Islet precursor cell (in vitro differentiated cells): ENCODE measurements at regions not wholly inside any gene's neighbourhood (a gene's known extent, or its start where the extent isn't known, plus 50 kb on each side); places are given as distances from the start of the nearest gene placed in this dataset.

Experiments used
- DNase-seq: peaks from one replicate; pipeline ENCODE4 v3.0.0-alpha.2; 2018

DNA sequence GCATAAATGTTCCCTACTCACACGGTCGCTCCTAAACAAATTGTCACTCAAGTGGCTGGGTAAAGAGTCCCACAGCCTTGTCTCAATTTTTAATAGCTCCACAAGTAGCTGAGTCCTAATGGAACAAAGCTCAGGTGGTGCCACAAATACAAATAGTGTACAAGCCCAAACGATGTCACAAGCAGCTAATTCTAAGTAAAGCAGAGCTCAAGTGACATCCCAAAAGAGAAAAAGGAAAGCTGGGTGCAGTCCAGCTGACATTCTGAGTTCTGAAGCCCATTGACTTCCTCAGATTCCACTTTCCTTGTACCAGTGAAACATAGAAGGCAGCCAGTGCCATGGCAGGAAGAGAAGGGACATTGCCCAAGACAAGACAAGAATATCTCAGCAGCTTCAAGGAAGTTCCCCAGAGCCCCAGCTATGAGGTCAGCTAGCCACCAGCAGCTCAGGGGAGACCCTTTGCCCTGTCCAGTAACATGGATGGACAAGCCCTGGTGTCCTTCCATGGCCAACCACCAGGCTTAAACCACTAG lies 231.2 kb upstream of the SGCD start:
- no peak for DNase-seq

- no peak for DNase-seq
These were observed 230.7 kb upstream of the SGCD start for GRCh38 chr5:156096259-156096658.

- no peak for DNase-seq
These were observed 223.6 kb upstream of the SGCD start for GRCh38 chr5:156103155-156103885.

- DNase-seq, result no peak
These were observed 217.5 kb upstream of the SGCD start for GRCh38 chr5:156109317-156110023.

DNA sequence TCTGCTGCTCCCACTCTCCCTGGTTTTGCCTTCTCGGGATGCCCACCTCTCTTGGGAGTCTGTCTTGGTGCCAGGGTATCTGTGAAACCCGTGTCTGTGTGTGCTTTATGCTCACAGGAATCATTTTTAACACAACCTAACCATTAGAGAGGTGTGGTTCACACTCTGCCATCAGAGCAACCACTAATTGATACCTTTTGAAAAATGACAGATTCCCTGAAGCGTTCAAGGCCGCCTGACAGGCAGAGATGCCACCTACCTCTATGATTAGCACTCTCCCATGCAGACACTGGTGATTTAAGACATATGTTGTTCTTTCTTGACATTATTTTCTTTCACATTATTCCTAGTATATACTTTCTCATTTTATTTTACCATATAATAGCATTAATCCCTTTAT lies 207.3 kb upstream of the SGCD start:
- DNase-seq, result no peak

GRCh38 chr5:156120777-156121176 lies 206.2 kb upstream of the SGCD start:
- no peak for DNase-seq

- no peak for DNase-seq
These were observed 205.7 kb upstream of the SGCD start for GRCh38 chr5:156121234-156121633.

- no peak for DNase-seq
These were observed 205.1 kb upstream of the SGCD start for GRCh38 chr5:156121882-156122281.

DNA sequence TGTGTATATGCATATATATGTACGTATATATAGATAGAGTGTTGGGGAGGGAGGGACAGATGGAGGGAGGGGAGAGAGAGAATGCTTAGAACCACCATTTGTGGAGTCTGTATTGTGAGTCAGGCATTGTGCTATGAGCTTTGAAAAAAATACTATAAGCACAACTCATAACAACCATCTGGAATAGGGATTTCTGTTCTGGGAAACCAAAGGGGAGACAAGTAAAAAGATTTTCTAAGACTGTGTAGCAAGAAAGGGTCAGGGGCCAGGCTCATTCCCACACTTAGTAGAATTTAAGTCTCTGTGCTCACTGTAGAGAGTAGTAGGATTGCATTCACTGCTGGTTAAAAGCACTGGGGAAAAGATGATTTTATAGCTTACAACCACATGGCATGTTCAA lies 202.3 kb upstream of the SGCD start:
- DNase-seq, result no peak

DNA sequence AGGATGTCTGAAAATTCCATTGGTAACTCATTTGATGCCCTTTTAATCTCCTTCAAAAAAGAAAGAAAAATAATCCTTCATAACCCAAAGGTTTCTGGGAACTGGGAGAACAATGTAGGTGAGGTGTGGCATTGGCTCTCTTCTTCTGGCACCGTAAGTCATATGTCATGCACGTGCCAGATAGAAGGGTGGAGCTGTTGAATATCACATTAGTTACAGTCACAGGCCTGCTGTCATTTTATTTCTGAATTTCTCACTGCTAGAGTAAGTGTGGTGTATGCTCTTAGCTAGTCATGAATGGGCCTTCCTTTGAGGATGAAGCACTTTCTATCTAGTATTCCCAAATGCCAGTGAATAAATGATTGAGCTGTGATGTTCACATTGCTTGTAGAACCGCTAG lies 201.8 kb upstream of the SGCD start:
- no peak for DNase-seq

- DNase-seq, result no peak
These were observed 200.2 kb upstream of the SGCD start for GRCh38 chr5:156126716-156127115.

GRCh38 chr5:156128026-156128425 lies 198.9 kb upstream of the SGCD start:
- no peak for DNase-seq

DNA sequence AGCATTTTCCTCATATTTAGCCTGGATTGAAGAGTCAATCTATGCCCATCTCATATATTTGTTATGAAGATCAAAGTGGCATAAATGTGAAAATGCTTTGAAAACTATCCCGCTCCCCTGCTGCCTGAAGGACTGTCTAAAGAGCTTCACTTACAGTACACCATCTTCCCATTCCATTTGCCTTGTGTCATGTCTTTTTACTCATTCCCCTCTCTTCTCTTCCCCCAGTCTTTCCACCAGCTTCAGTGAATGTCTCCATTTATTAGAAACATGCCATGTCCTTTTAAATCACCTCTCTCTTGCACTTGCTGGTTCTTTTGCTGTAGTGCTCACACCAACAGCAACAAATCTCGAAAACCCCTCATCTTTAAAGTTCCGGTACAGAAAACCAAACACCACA lies 192.7 kb upstream of the SGCD start:
- no peak for DNase-seq

DNA sequence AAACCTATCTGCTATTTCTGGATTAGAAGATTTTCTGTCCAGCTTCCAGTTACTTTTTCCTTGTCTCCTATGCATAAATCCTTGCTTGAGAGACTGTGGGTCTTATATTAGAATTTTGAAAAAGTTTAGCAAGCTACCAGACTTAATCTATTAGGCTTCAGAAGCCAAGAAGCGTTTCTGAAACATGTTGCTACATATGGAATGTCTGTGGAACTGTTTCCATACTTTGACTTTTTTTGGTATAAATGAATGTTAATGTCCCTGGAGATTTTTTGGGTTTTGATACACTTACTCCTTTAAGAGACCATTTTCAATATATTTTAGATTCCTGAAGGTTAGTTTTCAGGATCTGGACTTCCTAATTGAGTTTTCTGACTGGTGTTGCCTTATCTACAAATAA lies 191.4 kb upstream of the SGCD start:
- DNase-seq, result no peak

DNA sequence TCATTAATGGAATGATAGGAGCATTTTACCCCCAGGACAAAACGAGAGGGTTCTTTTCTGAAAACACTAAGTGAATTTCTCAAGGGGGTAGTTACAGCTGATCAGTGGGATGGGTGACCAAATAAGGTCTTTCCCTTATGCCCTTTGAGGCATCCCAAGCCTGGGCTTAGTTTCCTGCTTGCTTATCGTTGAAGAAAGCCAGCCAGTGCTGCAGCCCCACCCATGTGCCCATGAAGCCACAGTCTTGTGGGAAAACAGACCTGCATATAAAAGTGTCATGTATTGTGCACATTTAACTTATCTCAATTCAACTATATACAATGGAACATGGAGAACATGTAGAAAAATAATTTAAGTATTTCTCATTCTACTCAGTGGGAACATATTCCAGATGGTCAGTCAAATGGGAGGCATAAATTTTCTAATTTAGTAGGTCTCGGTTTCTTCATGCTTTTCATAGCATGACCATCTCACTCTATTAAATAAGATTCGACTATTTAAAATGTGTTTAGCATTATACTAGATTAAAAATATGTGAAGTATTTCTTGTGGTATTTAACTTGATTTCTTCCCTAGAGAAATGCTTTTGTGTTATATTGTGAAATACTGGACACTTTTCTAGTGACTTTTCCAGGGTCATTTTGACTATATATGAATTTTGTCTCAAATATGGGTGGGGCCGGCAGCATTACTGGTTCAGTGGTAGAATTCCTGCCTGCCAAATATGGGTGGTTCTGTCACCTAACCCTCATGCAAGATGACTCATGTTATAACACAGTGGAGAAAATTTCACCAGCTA lies 189.7 kb upstream of the SGCD start:
- no peak for DNase-seq

- no peak for DNase-seq
These were observed 184.1 kb upstream of the SGCD start for GRCh38 chr5:156142867-156143266.

DNA sequence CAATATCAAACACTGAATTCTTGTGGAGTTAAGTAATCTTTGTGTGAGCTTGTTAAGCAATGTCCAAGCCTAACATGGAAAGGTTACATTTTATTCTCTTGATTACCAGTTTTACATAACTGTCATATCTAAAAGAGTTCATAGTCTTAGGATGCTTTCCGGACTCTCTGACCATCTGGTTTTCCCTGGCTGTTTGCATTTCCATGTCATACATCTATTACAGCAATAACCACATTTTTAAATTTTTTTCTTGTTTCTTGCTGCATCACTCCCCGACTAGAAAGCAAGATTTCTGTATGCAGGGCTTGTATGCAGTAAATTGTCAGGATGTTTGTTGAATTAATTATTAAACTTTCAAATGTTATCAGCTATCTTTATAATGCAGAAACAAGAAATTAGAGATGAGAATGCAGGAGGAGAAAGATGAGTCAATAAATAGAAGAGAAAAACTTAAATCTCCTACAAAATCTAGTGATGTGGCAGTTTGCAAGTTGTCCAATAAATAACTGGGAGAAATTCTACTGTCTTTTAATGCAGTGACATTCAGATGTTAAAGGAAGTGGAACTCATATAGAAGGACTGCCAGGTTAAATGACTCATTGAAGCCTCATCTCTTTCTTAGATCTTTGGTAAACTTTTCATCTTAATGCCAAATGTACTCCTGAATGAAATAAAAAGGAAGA lies 179.6 kb upstream of the SGCD start:
- DNase-seq, result no peak

DNA sequence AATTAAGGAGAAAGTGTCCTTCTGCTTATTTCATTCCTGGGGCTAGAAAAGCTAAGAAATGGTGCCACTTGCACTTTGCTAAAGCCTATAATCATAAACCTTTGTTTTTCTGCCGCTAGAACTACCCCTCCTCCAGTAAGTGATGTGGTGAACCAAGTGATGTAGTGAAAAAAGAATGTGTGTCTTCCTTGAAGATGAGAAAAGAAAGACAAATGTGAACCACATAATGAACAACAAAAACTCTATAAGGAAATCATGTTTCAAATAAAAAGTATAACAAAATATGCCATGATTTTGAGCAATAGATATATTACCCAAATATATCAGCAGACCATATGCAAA lies 179.0 kb upstream of the SGCD start:
- DNase-seq, result no peak

DNA sequence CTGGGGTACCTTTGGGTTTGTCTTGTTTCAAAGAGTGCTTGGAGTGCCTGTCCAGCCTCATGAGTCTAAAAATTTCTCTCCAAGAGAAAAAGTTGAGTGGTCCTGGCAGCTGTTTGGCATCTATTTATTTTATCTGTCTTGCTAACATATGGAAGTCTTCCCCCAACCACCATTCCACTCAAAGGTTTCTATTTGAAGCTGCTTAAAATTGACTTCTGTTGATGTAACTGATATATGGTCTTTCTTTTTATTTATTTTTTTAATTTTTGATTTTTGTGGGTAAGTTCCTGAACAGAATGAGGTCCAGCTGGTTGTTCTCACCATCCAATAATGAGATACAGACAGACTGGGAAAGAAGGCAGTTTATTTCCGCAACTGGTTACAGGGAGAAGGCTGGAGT lies 178.7 kb upstream of the SGCD start:
- DNase-seq, result no peak

- no peak for DNase-seq
These were observed 177.8 kb upstream of the SGCD start for GRCh38 chr5:156149213-156149612.

DNA sequence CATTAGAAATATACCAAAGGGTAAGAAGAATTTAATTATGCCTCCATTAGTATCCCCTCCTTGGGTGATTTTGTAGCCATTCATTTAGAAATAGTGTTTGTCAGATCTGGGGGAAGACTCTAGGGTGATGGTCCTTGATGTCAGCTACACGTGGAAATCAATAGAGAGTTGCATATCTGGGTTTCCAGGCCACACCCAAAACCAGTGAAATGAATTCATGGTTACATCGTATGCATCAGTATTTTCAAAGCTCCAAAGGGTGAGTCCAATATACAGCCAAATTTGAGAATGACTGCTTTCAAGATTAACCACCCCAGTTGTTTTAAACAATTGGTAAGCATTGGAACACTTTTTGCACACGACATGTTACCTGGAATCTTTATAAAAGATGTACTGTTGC lies 173.4 kb upstream of the SGCD start:
- no peak for DNase-seq

DNA sequence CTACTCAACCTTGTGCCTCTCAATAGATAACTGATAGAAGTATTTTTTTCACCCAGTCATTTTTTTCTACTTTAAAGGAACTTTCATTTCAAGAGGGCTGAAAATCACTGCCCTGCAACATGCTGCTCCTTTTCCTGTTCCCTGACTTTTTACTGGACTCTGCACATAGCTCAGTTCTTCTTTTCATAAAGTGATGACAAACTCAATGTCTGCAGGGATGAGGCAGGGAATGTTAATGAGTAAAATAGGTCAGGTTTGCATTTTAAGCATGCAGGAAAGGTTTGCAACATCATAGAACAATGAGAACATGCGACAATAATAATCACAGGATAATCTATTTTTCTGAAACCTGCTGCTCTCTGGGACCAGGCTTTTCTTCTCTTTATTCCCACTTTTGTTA lies 172.2 kb upstream of the SGCD start:
- no peak for DNase-seq

DNA sequence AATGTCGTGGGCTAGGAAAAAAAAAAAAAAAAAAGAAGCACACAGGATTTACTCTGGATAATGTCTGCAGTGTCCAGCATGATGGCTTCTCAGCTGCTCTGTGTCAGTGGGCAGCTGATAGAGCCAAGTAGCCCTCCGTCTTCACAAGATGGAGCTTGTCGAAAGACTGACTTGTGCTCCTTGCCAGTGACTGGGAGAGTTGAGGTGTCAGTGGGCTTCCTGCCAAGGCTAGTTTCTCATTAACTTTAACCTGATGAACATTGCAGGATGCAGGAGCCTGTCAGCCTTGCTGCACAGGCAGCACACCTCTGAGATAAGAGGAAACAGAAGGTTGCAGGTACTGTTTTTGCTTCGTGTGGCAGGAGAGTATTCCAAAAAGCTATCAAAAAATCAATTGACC lies 171.4 kb upstream of the SGCD start:
- DNase-seq, result no peak
